Mucosa of descending colon (tissue), 3 donors: ENCODE measurements at regions not wholly inside any gene's neighbourhood (a gene's known extent, or its start where the extent isn't known, plus 50 kb on each side); places are given as distances from the start of the nearest gene placed in this dataset.
"Not testable (repeated sequence)": the region's sequence is repeated elsewhere in the genome, so short reads cannot be mapped to it uniquely, and the experiment has no call there.

Experiments used
- ATAC-seq: fragments of 200-7000 bp; cut with Tn5 transposase; one replicate; pipeline ENCODE4 v1.9.1; 2020; ENCODE audit warnings: mild to moderate bottlenecking, moderate library complexity
- DNase-seq, 3 donors: peaks; one replicate each; pipeline ENCODE4 v3.0.0-alpha.2; 2020
- H3K36me3 ChIP-seq: fragments of 200-600 bp; one replicate; pipeline ENCODE4 v1.8.0; 2021; ENCODE audit warnings: low read depth, mild to moderate bottlenecking
- H3K4me1 ChIP-seq: fragments of 200-600 bp; one replicate; pipeline ENCODE4 v1.8.0; 2021; ENCODE audit warnings: low read depth, mild to moderate bottlenecking
- H3K4me3 ChIP-seq: fragments of 200-600 bp; one replicate; pipeline ENCODE4 v1.8.0; 2021; ENCODE audit warnings: mild to moderate bottlenecking
- H3K9me3 ChIP-seq: fragments of 200-600 bp; one replicate; pipeline ENCODE4 v1.8.0; 2021; ENCODE audit warnings: mild to moderate bottlenecking
- CTCF ChIP-seq: fragments of 200-600 bp; IDR thresholded peaks from one replicate; pipeline ENCODE4 v1.8.0; 2022; ENCODE audit warnings: antibody characterized with exemption, mild to moderate bottlenecking
- intact Hi-C, 2 donors: fragments of 100-400 bp; cut with DNase I in 1 of 2; cut with micrococcal nuclease in 1 of 2; formaldehyde crosslinking; loops; one replicate each; pipeline versions ENCODE4 v1.11.0 to v1.11.1; 2022; cut with DNase I, micrococcal nuclease
- donor health status: DM: no; HTN: no; CAD: no; lungs with moderate emphysema.
- donor health status: DM: no; HTN: no; CAD: no.
- donor health status: DM: no; HTN: yes; CAD: no.

- H3K36me3 ChIP-seq: no peaks in the 10 kb centered on the region
- DNase-seq (no peak), ATAC-seq (no peak)
- no peak for TF ChIP-seq CTCF
- no peaks in the 10 kb centered on the region for H3K4me1 ChIP-seq
- intact Hi-C loops: no loop called here
- H3K4me3 ChIP-seq: no peak overlapping the region
- peaks cover 4% of the 10 kb centered on the region for H3K9me3 ChIP-seq
Measured at GRCh38 chr6:835476-836160, 142.7 kb upstream of the EXOC2 start.

- no peaks in the 10 kb centered on the region for H3K36me3 ChIP-seq
- no peak for DNase-seq
Measured at GRCh38 chr6:834866-835265, 141.9 kb upstream of the EXOC2 start.

GRCh38 chr6:834190-834589 is 141.3 kb upstream of the EXOC2 start:
- DNase-seq (no peak), ATAC-seq (no peak)
- Histone ChIP-seq H3K9me3 (no peaks in the 10 kb centered on the region), H3K4me1 (no peaks in the 10 kb centered on the region), H3K4me3 (no peak overlapping the region), H3K36me3 (no peaks in the 10 kb centered on the region)
- intact Hi-C loops: no loop called here
- no peak for TF ChIP-seq CTCF

More at GRCh38 chr6:834866-835265, 141.9 kb upstream of the EXOC2 start:
- H3K9me3 ChIP-seq: peaks cover 2% of the 10 kb centered on the region
- intact Hi-C loops: no loop called here
- no peak overlapping the region for H3K4me3 ChIP-seq
- no peak for TF ChIP-seq CTCF
- no peaks in the 10 kb centered on the region for H3K4me1 ChIP-seq
- ATAC-seq: no peak

GRCh38 chr6:832804-833203 is 139.9 kb upstream of the EXOC2 start:
- ATAC-seq, H3K36me3 ChIP-seq, H3K4me3 ChIP-seq, DNase-seq, H3K9me3 ChIP-seq, intact Hi-C loops, H3K4me1 ChIP-seq: not testable (repeated sequence)

- DNase-seq (no peak), ATAC-seq (no peak)
- H3K9me3 ChIP-seq: no peaks in the 10 kb centered on the region
- H3K4me1 ChIP-seq: no peaks in the 10 kb centered on the region
- no peak overlapping the region for H3K4me3 ChIP-seq
- TF ChIP-seq CTCF: no peak
- intact Hi-C loops: no loop called here
- H3K36me3 ChIP-seq: no peaks in the 10 kb centered on the region
Measured at GRCh38 chr6:830667-831327, 137.9 kb upstream of the EXOC2 start.

- intact Hi-C loops: no loop called here
- Histone ChIP-seq H3K9me3 (no peaks in the 10 kb centered on the region), H3K4me1 (no peaks in the 10 kb centered on the region), H3K36me3 (no peaks in the 10 kb centered on the region), H3K4me3 (no peak overlapping the region)
- no peak for TF ChIP-seq CTCF
- DNase-seq (no peak), ATAC-seq (no peak)
Measured at GRCh38 chr6:829656-830055, 136.7 kb upstream of the EXOC2 start.
